ENCODE measurements at regions not wholly inside any gene's neighbourhood (a gene's known extent, or its start where the extent isn't known, plus 50 kb on each side); places are given as distances from the start of the nearest gene placed in this dataset.

DNA sequence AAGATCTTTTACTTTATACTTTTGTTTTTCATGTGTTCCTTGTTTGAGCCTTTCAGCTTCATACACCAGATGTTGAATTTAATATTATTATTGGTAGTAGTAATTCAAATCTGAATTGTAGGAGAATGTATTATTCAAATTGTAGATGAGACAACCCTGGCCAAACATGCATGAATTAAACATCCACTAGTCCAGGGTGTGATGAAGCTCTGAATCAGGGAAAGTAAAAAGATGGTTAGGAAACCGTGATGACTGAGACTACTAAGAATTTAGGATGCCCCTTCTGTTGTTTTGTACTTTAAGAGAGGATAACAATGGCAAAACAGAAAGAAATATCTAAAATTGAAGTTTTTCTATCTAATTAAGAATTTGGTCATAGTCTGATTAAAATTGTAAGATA is 227.8 kb upstream of the CDH2 start:
- DNase-seq = no peak
- Histone ChIP-seq H3K9me3 (peaks cover 0 to 3% (median 0%) of the 10 kb centered on the region in 12 donors), H3K27ac (no peak overlapping the region), H3K4me1 (no peaks in the 10 kb centered on the region), H3K27me3 (no peaks in the 10 kb centered on the region), H3K36me3 (no peaks in the 10 kb centered on the region), H3K4me3 (no peak overlapping the region)
- WGBS, 4 donors = 52 to 72% (median 65%) methylated on average over 1 of the region's 1 CpG
- ATAC-seq = no peak
- intact Hi-C loops (cut with DNase I) = no loop called here
- TF ChIP-seq, protein P1, sequence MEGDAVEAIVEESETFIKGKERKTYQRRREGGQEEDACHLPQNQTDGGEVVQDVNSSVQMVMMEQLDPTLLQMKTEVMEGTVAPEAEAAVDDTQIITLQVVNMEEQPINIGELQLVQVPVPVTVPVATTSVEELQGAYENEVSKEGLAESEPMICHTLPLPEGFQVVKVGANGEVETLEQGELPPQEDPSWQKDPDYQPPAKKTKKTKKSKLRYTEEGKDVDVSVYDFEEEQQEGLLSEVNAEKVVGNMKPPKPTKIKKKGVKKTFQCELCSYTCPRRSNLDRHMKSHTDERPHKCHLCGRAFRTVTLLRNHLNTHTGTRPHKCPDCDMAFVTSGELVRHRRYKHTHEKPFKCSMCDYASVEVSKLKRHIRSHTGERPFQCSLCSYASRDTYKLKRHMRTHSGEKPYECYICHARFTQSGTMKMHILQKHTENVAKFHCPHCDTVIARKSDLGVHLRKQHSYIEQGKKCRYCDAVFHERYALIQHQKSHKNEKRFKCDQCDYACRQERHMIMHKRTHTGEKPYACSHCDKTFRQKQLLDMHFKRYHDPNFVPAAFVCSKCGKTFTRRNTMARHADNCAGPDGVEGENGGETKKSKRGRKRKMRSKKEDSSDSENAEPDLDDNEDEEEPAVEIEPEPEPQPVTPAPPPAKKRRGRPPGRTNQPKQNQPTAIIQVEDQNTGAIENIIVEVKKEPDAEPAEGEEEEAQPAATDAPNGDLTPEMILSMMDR (IDR thresholded peaks at IDR 0.05) = no peak
- TF ChIP-seq POLR2A (IDR thresholded peaks at IDR 0.05) = no peak

DNA sequence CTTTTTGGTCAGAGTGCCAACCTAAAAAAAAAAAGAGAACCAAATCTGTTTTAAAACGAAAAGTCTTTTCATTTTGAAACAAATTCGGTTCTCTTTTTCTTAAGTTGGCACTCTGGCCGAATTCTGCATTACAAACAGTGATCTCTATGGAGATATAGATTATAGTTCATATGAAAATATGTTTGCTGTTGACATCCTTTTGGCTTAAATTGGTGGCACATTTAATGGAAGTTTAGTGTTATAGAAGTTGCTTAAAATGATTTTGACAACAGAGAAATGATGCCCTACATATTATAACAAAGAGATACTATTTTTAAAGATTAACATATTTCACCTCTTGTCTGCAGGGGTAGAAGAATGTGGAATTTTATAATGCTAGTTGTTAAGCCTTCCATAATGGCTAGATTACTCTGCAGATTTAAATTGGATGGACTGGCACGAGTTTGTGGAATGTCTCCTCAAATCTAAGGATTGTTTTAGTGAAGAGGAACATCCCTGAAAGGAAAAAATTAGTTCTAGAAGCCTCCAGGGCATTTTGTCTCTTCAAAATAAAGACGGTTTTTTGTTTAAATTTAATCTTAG is 222.9 kb upstream of the CDH2 start:
- Histone ChIP-seq H3K36me3 (no peaks in the 10 kb centered on the region), H3K4me3 (no peak overlapping the region), H3K27ac (no peak overlapping the region), H3K4me1 (no peaks in the 10 kb centered on the region), H3K27me3 (no peaks in the 10 kb centered on the region), H3K9me3 (peaks cover 0 to 5% (median 0%) of the 10 kb centered on the region in 12 donors)
- DNase-seq (no peak), ATAC-seq (no peak)
- intact Hi-C loops (cut with DNase I) = no loop called here
- WGBS, 4 donors = 64 to 76% (median 71%) methylated on average over 5 of the region's 5 CpGs
- no peak for TF ChIP-seq POLR2A (IDR thresholded peaks at IDR 0.05)
- TF ChIP-seq, protein P1 (IDR thresholded peaks at IDR 0.05) = no peak

DNA sequence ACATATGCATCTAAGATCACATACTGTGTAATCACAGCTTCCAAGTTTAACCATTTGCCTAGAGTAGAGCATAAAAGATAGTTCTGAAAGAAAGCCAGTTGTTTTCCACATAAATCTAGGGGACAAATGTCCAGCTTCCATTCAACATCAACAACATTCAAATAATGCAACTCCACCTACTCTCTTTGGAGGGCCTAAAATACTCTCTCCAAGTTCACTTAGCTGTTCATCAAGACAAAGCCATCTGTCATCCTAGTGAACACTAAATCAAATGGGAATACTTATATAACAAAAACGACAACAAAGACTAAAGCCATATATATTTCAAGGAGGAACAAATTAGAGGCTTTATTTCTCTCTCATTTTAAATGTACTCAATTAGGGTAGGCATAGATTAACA is 221.5 kb upstream of the CDH2 start:
- TF ChIP-seq POLR2A (IDR thresholded peaks at IDR 0.05) = no peak
- TF ChIP-seq, protein P1 (IDR thresholded peaks at IDR 0.05) = no peak
- Histone ChIP-seq H3K27ac (no peak overlapping the region), H3K4me3 (no peak overlapping the region), H3K27me3 (no peaks in the 10 kb centered on the region), H3K36me3 (no peaks in the 10 kb centered on the region), H3K4me1 (no peaks in the 10 kb centered on the region), H3K9me3 (peaks cover 0 to 6% (median 0%) of the 10 kb centered on the region in 12 donors)
- no peak for ATAC-seq
- intact Hi-C loops (cut with DNase I) = no loop called here
- DNase-seq = no peak
- 56 to 72% (median 60%) methylated on average over 1 of the region's 1 CpG for WGBS, 4 donors

DNA sequence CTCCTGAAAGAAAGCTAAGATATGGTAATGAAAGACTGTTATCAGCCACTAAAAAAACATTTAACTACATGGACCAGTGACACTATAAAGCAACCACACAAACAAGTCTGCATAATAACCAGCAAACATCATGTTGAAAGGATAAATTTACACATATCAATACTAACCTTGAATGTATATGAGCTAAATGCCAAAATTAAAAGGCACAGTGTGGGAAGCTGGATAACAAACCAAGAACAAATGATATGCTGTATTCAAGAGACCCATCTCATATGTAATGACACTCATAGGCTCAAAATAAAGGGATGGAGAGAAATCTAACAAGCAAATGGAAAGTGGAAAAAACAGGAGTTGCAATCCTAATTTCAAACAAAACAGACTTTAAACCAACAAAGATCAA is 213.1 kb upstream of the CDH2 start:
- intact Hi-C loops (cut with DNase I) = no loop called here
- no peaks in the 10 kb centered on the region for H3K4me1 ChIP-seq
- ATAC-seq (no peak), DNase-seq (no peak)
- H3K27me3 ChIP-seq = no peaks in the 10 kb centered on the region
- H3K4me3 ChIP-seq = no peak overlapping the region
- H3K27ac ChIP-seq = no peak overlapping the region
- peaks cover 0 to 36% (median 11%) of the 10 kb centered on the region in 12 donors for H3K9me3 ChIP-seq
- TF ChIP-seq, protein P1 (IDR thresholded peaks at IDR 0.05) = no peak
- no peak for TF ChIP-seq POLR2A (IDR thresholded peaks at IDR 0.05)
- H3K36me3 ChIP-seq = no peaks in the 10 kb centered on the region

Measured in heart left ventricle (tissue), 16 donors.